ENCODE measurements at regions not wholly inside any gene's neighbourhood (a gene's known extent, or its start where the extent isn't known, plus 50 kb on each side); places are given as distances from the start of the nearest gene placed in this dataset.

GRCh38 chr2:118440404-118441098 is 352.3 kb downstream of the INSIG2 start:
- no peak for TF ChIP-seq YY1 (IDR thresholded peaks at IDR 0.05; ENCODE audit: insufficient read depth, insufficient read length)
- no peak for TF ChIP-seq SUZ12 (IDR thresholded peaks at IDR 0.05; ENCODE audit: extremely low read depth, insufficient read depth, insufficient read length)
- TF ChIP-seq ZNF274 (IDR thresholded peaks at IDR 0.05; ENCODE audit: low read depth, low read length) = no peak

Data from NT2/D1 (cell line).